Mucosa of descending colon (tissue), 3 donors: ENCODE measurements at regions not wholly inside any gene's neighbourhood (a gene's known extent, or its start where the extent isn't known, plus 50 kb on each side); places are given as distances from the start of the nearest gene placed in this dataset.

Source experiments
- ATAC-seq: fragments of 200-7000 bp; cut with Tn5 transposase; one replicate; pipeline ENCODE4 v1.9.1; 2020; ENCODE audit warnings: mild to moderate bottlenecking, moderate library complexity
- DNase-seq, 3 donors: peaks; one replicate each; pipeline ENCODE4 v3.0.0-alpha.2; 2020
- H3K36me3 ChIP-seq: fragments of 200-600 bp; one replicate; pipeline ENCODE4 v1.8.0; 2021; ENCODE audit warnings: low read depth, mild to moderate bottlenecking
- H3K4me1 ChIP-seq: fragments of 200-600 bp; one replicate; pipeline ENCODE4 v1.8.0; 2021; ENCODE audit warnings: low read depth, mild to moderate bottlenecking
- H3K4me3 ChIP-seq: fragments of 200-600 bp; one replicate; pipeline ENCODE4 v1.8.0; 2021; ENCODE audit warnings: mild to moderate bottlenecking
- H3K9me3 ChIP-seq: fragments of 200-600 bp; one replicate; pipeline ENCODE4 v1.8.0; 2021; ENCODE audit warnings: mild to moderate bottlenecking
- CTCF ChIP-seq: fragments of 200-600 bp; IDR thresholded peaks from one replicate; pipeline ENCODE4 v1.8.0; 2022; ENCODE audit warnings: antibody characterized with exemption, mild to moderate bottlenecking
- intact Hi-C, 2 donors: fragments of 100-400 bp; cut with DNase I in 1 of 2; cut with micrococcal nuclease in 1 of 2; formaldehyde crosslinking; loops; one replicate each; pipeline versions ENCODE4 v1.11.0 to v1.11.1; 2022; cut with DNase I, micrococcal nuclease
- donor health status: DM: no; HTN: no; CAD: no; lungs with moderate emphysema.
- donor health status: DM: no; HTN: no; CAD: no.
- donor health status: DM: no; HTN: yes; CAD: no.

- Histone ChIP-seq H3K4me1 (no peaks in the 10 kb centered on the region), H3K4me3 (no peak overlapping the region), H3K36me3 (no peaks in the 10 kb centered on the region), H3K9me3 (no peaks in the 10 kb centered on the region)
- ATAC-seq: no peak
- TF ChIP-seq CTCF: no peak
- DNase-seq: no peak
- intact Hi-C loops: no loop called here
These were observed 62.5 kb downstream of the MRPL36 start for GRCh38 chr5:1736889-1737711.

GRCh38 chr5:1736065-1736464, 63.6 kb downstream of the MRPL36 start:
- no peak overlapping the region for H3K4me3 ChIP-seq
- H3K36me3 ChIP-seq: no peaks in the 10 kb centered on the region
- intact Hi-C loops: no loop called here
- no peaks in the 10 kb centered on the region for H3K9me3 ChIP-seq
- no peak for TF ChIP-seq CTCF
- DNase-seq: no peak
- H3K4me1 ChIP-seq: no peaks in the 10 kb centered on the region
- no peak for ATAC-seq

GRCh38 chr5:1735320-1735970, 64.2 kb downstream of the MRPL36 start:
- Histone ChIP-seq H3K4me1 (no peaks in the 10 kb centered on the region), H3K9me3 (no peaks in the 10 kb centered on the region), H3K36me3 (no peaks in the 10 kb centered on the region), H3K4me3 (no peak overlapping the region)
- ATAC-seq (no peak), DNase-seq (no peak)
- intact Hi-C loops: no loop called here
- no peak for TF ChIP-seq CTCF

DNA sequence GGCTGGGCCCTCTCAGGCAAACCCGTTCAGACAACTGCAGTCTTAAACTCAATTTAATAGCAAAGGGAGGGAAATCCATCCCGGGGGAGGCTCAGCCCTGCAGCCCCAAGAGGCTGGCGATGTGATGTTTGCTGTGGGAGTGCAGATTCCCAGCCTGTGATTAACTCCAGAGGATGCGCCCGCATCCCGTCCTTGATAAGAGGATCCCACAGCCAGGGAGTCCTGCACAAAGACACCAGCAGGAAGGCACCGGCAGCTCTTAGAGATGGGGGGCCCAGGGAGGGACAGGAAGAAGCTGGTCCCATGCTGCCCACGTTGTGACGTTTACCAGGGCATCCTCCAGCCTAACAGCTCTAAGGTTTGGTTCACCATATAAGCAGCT, 64.7 kb downstream of the MRPL36 start:
- no peak overlapping the region for H3K4me3 ChIP-seq
- no peaks in the 10 kb centered on the region for H3K9me3 ChIP-seq
- H3K4me1 ChIP-seq: no peaks in the 10 kb centered on the region
- H3K36me3 ChIP-seq: no peaks in the 10 kb centered on the region
- DNase-seq (no peak), ATAC-seq (no peak)
- intact Hi-C loops: no loop called here
- no peak for TF ChIP-seq CTCF

DNA sequence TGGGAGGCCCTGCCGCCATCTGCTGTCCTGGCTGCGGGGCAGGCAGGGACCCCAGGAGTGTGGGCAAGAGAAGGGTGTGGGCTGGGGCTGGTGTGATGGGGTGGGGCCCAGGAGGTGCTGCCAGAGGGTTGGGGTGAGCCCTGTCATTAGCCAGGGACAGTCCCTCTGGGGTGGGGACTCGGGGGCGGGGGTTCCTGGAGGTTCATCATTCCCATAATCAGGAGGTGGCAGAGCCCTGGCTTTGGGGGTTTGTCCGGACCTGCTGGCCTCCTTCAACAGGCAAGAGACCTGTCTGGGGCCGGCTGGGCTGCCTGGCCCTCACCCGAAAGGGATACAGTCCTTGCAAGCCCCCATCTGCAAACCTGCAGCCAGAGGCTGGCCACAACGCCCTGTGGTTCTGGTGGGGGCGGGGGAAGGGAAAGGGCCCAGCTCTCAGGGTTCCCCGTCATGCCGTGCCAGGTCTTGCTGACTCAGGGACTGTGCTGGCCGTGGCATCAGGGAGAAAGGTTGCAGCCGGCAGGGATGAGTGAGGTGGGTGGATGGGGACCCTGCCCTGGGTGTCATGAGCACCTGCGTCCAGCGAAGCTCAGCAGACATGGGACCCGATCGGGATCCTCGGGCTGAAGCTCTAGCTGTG, 65.2 kb downstream of the MRPL36 start:
- no peak for TF ChIP-seq CTCF
- Histone ChIP-seq H3K4me1 (no peaks in the 10 kb centered on the region), H3K36me3 (no peaks in the 10 kb centered on the region), H3K4me3 (no peak overlapping the region), H3K9me3 (no peaks in the 10 kb centered on the region)
- intact Hi-C loops: no loop called here
- DNase-seq (no peak), ATAC-seq (no peak)
